ENCODE measurements at regions not wholly inside any gene's neighbourhood (a gene's known extent, or its start where the extent isn't known, plus 50 kb on each side); places are given as distances from the start of the nearest gene placed in this dataset.

DNA sequence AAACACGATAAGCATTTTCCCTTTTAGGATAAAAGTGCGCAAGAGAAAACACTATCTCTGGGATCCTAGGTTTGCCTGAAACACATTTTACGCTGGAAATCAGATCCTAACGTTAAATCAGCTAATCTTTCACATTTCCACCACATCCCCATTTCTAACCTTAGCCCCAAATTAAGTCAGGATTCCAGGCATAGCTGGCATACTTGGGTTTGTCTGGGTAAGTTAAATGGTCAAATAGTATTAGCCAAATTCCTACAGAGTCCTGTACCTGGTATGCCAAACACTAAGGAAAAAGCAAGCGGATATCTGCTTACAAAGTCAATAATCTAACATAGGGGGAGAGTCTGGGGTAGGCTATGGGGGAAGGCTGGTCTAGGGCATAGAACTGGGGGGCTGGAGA, 557.4 kb upstream of the ZFHX3 start:
- TF ChIP-seq, protein P1, sequence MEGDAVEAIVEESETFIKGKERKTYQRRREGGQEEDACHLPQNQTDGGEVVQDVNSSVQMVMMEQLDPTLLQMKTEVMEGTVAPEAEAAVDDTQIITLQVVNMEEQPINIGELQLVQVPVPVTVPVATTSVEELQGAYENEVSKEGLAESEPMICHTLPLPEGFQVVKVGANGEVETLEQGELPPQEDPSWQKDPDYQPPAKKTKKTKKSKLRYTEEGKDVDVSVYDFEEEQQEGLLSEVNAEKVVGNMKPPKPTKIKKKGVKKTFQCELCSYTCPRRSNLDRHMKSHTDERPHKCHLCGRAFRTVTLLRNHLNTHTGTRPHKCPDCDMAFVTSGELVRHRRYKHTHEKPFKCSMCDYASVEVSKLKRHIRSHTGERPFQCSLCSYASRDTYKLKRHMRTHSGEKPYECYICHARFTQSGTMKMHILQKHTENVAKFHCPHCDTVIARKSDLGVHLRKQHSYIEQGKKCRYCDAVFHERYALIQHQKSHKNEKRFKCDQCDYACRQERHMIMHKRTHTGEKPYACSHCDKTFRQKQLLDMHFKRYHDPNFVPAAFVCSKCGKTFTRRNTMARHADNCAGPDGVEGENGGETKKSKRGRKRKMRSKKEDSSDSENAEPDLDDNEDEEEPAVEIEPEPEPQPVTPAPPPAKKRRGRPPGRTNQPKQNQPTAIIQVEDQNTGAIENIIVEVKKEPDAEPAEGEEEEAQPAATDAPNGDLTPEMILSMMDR (conservative IDR thresholded peaks at IDR 0.05), result no peak
- no peak for TF ChIP-seq ZFX (IDR thresholded peaks at IDR 0.05)

Measured in C4-2B (cell line).